B cell (primary cell): ENCODE measurements at regions not wholly inside any gene's neighbourhood (a gene's known extent, or its start where the extent isn't known, plus 50 kb on each side); places are given as distances from the start of the nearest gene placed in this dataset.

Experiments
- ATAC-seq: fragments of 200-7000 bp; cut with Tn5 transposase; one replicate; pipeline ENCODE4 v1.10.0; 2021; ENCODE audit warnings: low read depth, mild to moderate bottlenecking, moderate number of reproducible peaks, moderate library complexity
- CTCF ChIA-PET: fragments of 350-600 bp; sonication (Branson Sonifier 250); formaldehyde crosslinking; loops from one replicate; lab custom pipeline; 2021; ENCODE audit warnings: antibody characterized with exemption, inconsistent platforms; lab: Charles Lee
- POLR2A ChIA-PET: fragments of 350-600 bp; sonication (Branson Sonifier 250); formaldehyde crosslinking; loops from one replicate; lab custom pipeline; 2021; ENCODE audit warnings: antibody characterized with exemption; lab: Charles Lee
- DNase-seq: peaks from one replicate; pipeline ENCODE4 v3.0.0; 2013
- H2AFZ ChIP-seq: 2 replicates; pipeline ENCODE4 v1.6.1; 2012; ENCODE audit warnings: mild to moderate bottlenecking, low read depth, low read length; ENCODE audit not compliant: insufficient read depth, poor library complexity, severe bottlenecking
- H3K27ac ChIP-seq, 2 donors: 1 replicate in 1 of 2; 2 replicates in 1 of 2; pipeline ENCODE4 v1.5.1; 2012 to 2013; ENCODE audit warnings: low read length in 2 of 2, mild to moderate bottlenecking in 2 of 2, moderate library complexity in 1 of 2
- H3K27me3 ChIP-seq, 4 experiments: fragments of 200-600 bp in 1 of 4; sonication (generic) in 1 of 4; replicated peaks in 1 of 4; 1 replicate in 2 of 4; 2 replicates in 2 of 4; pipeline versions ENCODE4 v1.6.1 to v1.7.0; 2013 to 2016; ENCODE audit warnings: low read length in 3 of 4, mild to moderate bottlenecking in 2 of 4, mixed read lengths in 1 of 4, moderate library complexity in 1 of 4; ENCODE audit not compliant: insufficient read depth in 4 of 4, control insufficient read depth in 3 of 4; ENCODE audit errors: control extremely low read depth in 1 of 4
- H3K36me3 ChIP-seq, 2 experiments: replicated peaks in 1 of 2; 1 replicate in 1 of 2; 2 replicates in 1 of 2; pipeline versions ENCODE4 v1.6.1 to v1.7.1; 2013; ENCODE audit warnings: low read length in 1 of 2; ENCODE audit not compliant: insufficient read depth in 2 of 2, control insufficient read depth in 1 of 2; ENCODE audit errors: control extremely low read depth in 1 of 2, extremely low read depth in 1 of 2
- H3K4me1 ChIP-seq, 2 donors: fragments of 200-600 bp in 1 of 2; sonication (generic) in 1 of 2; 1 replicate in 1 of 2; 2 replicates in 1 of 2; pipeline versions ENCODE4 v1.5.1 to v1.6.1; 2013 to 2017; ENCODE audit warnings: low read length in 2 of 2; ENCODE audit not compliant: control insufficient read depth in 2 of 2, insufficient read depth in 2 of 2
- H3K4me2 ChIP-seq: replicated peaks from 2 replicates; pipeline ENCODE3; 2012; ENCODE audit warnings: mild to moderate bottlenecking, low read depth, low read length; ENCODE audit not compliant: poor library complexity, severe bottlenecking
- H3K4me3 ChIP-seq, 5 experiments: fragments of 200-600 bp in 1 of 5; sonication (generic) in 1 of 5; 1 replicate in 3 of 5; 2 replicates in 2 of 5; pipeline versions ENCODE4 v1.5.1 to v1.7.0; 2011 to 2016; ENCODE audit warnings: low read length in 4 of 5, mild to moderate bottlenecking in 4 of 5, low read depth in 2 of 5, control low read depth in 1 of 5, moderate library complexity in 1 of 5; ENCODE audit not compliant: insufficient read depth in 1 of 5; ENCODE audit errors: control extremely low read depth in 1 of 5, extremely low read depth in 1 of 5
- H3K79me2 ChIP-seq: fragments of 200-600 bp; sonication (generic); one replicate; pipeline ENCODE4 v1.6.0; 2016; ENCODE audit warnings: low read length; ENCODE audit not compliant: control insufficient read depth, insufficient read depth
- H3K9ac ChIP-seq: fragments of 200-600 bp; sonication (generic); 2 replicates; pipeline ENCODE4 v1.6.1; 2017; ENCODE audit warnings: mild to moderate bottlenecking, low read length, moderate library complexity
- H3K9me3 ChIP-seq, 3 donors: one replicate each; pipeline versions ENCODE4 v1.6.1 to v1.7.1; 2013; ENCODE audit warnings: low read length in 2 of 3; ENCODE audit not compliant: control insufficient read depth in 2 of 3, insufficient read depth in 1 of 3; ENCODE audit errors: control extremely low read depth in 1 of 3
- H4K20me1 ChIP-seq: 2 replicates; pipeline ENCODE4 v1.6.0; 2012; ENCODE audit warnings: mild to moderate bottlenecking, low read length; ENCODE audit not compliant: insufficient read depth, control insufficient read depth, poor library complexity, severe bottlenecking
- H3K27ac Mint-ChIP-seq: one replicate; pipeline ENCODE4 v1.8.0; 2021; ENCODE audit warnings: mixed read lengths
- H3K27me3 Mint-ChIP-seq: one replicate; pipeline ENCODE4 v1.8.0; 2021; ENCODE audit warnings: mixed read lengths
- H3K4me1 Mint-ChIP-seq: one replicate; pipeline ENCODE4 v1.8.0; 2021; ENCODE audit warnings: mixed read lengths
- H3K4me3 Mint-ChIP-seq: one replicate; pipeline ENCODE4 v1.8.0; 2021; ENCODE audit warnings: mixed read lengths
- H3K9me3 Mint-ChIP-seq: one replicate; pipeline ENCODE4 v1.8.0; 2022; ENCODE audit warnings: mixed read lengths; ENCODE audit not compliant: insufficient read depth
- CTCF ChIP-seq: fragments of 200-600 bp; IDR thresholded peaks from one replicate; pipeline ENCODE4 v1.8.0; 2022; ENCODE audit warnings: antibody characterized with exemption, mild to moderate bottlenecking
- EZH2 ChIP-seq: IDR thresholded peaks from 2 replicates; pipeline ENCODE4 v1.6.1; 2012; ENCODE audit warnings: borderline replicate concordance, low read depth, mild to moderate bottlenecking, moderate library complexity, low read length; ENCODE audit not compliant: insufficient read depth, poor library complexity, severe bottlenecking
- WGBS: methylation state at CpG from one replicate; pipeline ENCODE4 v1.1.5; 2013; ENCODE audit warnings: missing lambda C conversion rate; ENCODE audit not compliant: insufficient coverage; 5-methylcytosine and 5-hydroxymethylcytosine counted together
- intact Hi-C: fragments of 100-400 bp; cut with micrococcal nuclease; formaldehyde crosslinking; loops from one replicate; pipeline ENCODE4 v1.10.0; 2022

GRCh38 chr5:12230659-12231058, 326.4 kb upstream of the CTNND2 start:
- Mint-ChIP-seq H3K27me3 (no peaks in the 10 kb centered on the region), H3K9me3 (no peaks in the 10 kb centered on the region), H3K27ac (no peak overlapping the region), H3K4me1 (no peaks in the 10 kb centered on the region), H3K4me3 (no peak overlapping the region)
- DNase-seq (no peak), ATAC-seq (no peak)
- no peaks in the 10 kb centered on the region for H3K4me1 ChIP-seq
- POLR2A ChIA-PET, result no interaction called here
- TF ChIP-seq CTCF, result no peak
- no peak for TF ChIP-seq EZH2
- no peak overlapping the region for H3K4me3 ChIP-seq
- H3K27me3 ChIP-seq, result no peaks in the 10 kb centered on the region
- H3K4me2 ChIP-seq, result no peak overlapping the region
- 96% methylated on average over 3 of the region's 9 CpGs for WGBS
- intact Hi-C loops, result no loop called here
- H3K27ac ChIP-seq, result no peak overlapping the region
- H2AFZ ChIP-seq, result no peak overlapping the region
- peaks cover 0 to 3% (median 0%) of the 10 kb centered on the region in 3 donors for H3K9me3 ChIP-seq
- H3K9ac ChIP-seq, result no peak overlapping the region
- H3K79me2 ChIP-seq, result no peaks in the 10 kb centered on the region
- H4K20me1 ChIP-seq, result no peaks in the 10 kb centered on the region
- CTCF ChIA-PET, result no interaction called here
- H3K36me3 ChIP-seq, result no peaks in the 10 kb centered on the region

DNA sequence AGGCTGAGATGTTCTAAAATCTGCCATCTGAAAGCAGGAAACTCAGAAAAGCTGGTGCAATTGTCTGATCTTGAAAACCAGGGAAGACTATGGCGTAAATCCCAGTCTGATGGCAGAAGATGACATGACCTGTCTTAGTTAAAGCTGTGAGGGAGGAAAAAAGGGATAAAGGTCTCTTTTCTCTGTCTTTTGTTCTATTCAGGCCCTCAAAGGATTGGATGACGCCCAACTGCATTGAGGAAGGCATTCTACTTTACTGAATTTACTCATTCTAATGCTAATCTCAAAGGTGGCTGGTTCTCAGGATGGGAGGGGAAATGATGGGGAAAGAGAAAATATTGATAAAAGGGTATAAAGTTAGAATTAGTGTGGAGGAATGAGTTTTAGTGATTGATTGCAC, 312.8 kb upstream of the CTNND2 start:
- H3K9me3 Mint-ChIP-seq, result peaks cover 12% of the 10 kb centered on the region
- H3K9me3 ChIP-seq, result peaks cover 0 to 13% (median 0%) of the 10 kb centered on the region in 3 donors
- no peak overlapping the region for H2AFZ ChIP-seq
- POLR2A ChIA-PET, result no interaction called here
- no peak overlapping the region for H3K4me3 Mint-ChIP-seq
- no peaks in the 10 kb centered on the region for H3K79me2 ChIP-seq
- ATAC-seq (no peak), DNase-seq (no peak)
- H3K4me3 ChIP-seq, result no peak overlapping the region
- CTCF ChIA-PET, result no interaction called here
- H3K4me2 ChIP-seq, result no peak overlapping the region
- no peak overlapping the region for H3K9ac ChIP-seq
- no peaks in the 10 kb centered on the region for H3K27me3 Mint-ChIP-seq
- intact Hi-C loops, result no loop called here
- no peaks in the 10 kb centered on the region for H3K36me3 ChIP-seq
- no peaks in the 10 kb centered on the region for H3K4me1 Mint-ChIP-seq
- TF ChIP-seq CTCF, result no peak
- TF ChIP-seq EZH2, result no peak
- H3K27me3 ChIP-seq, result no peaks in the 10 kb centered on the region
- H3K27ac ChIP-seq, result no peak overlapping the region
- H4K20me1 ChIP-seq, result no peaks in the 10 kb centered on the region
- WGBS, result 44% methylated on average over 1 of the region's 2 CpGs
- H3K4me1 ChIP-seq, result no peaks in the 10 kb centered on the region
- H3K27ac Mint-ChIP-seq, result no peak overlapping the region
